ENCODE measurements at regions not wholly inside any gene's neighbourhood (a gene's known extent, or its start where the extent isn't known, plus 50 kb on each side); places are given as distances from the start of the nearest gene placed in this dataset.
"Not testable (repeated sequence)": the region's sequence is repeated elsewhere in the genome, so short reads cannot be mapped to it uniquely, and the experiment has no call there.

- no peak for DNase-seq
Measured at GRCh38 chr4:83213640-83214039, 71.0 kb downstream of the COQ2 start.

GRCh38 chr4:83212041-83212851, 72.4 kb downstream of the COQ2 start:
- peak; percentile 90 for DNase-seq

GRCh38 chr4:83209419-83209818, 75.2 kb downstream of the COQ2 start:
- no peak for DNase-seq

GRCh38 chr4:83208371-83209365, 75.9 kb downstream of the COQ2 start:
- DNase-seq, result no peak

- no peak for DNase-seq
Measured at GRCh38 chr4:83207497-83208101, 77.0 kb downstream of the COQ2 start.

GRCh38 chr4:83205760-83206159, 78.8 kb downstream of the COQ2 start:
- DNase-seq, result no peak

GRCh38 chr4:83204731-83205130, 79.9 kb downstream of the COQ2 start:
- no peak for DNase-seq

- DNase-seq, result no peak
Measured at GRCh38 chr4:83201761-83202160, 82.8 kb downstream of the COQ2 start.

GRCh38 chr4:83197555-83198235, 83.2 kb upstream of the PLAC8 start:
- no peak for DNase-seq

- no peak for DNase-seq
Measured at GRCh38 chr4:83196921-83197320, 82.4 kb upstream of the PLAC8 start.

GRCh38 chr4:83195269-83195668, 80.7 kb upstream of the PLAC8 start:
- DNase-seq, result no peak

GRCh38 chr4:83194588-83194987, 80.1 kb upstream of the PLAC8 start:
- not testable (repeated sequence) for DNase-seq

- no peak for DNase-seq
Measured at GRCh38 chr4:83192634-83193033, 78.1 kb upstream of the PLAC8 start.

- no peak for DNase-seq
Measured at GRCh38 chr4:83191026-83191425, 76.5 kb upstream of the PLAC8 start.

GRCh38 chr4:83189631-83190136, 75.2 kb upstream of the PLAC8 start:
- no peak for DNase-seq

- DNase-seq, result no peak
Measured at GRCh38 chr4:83180431-83180968, 66.0 kb upstream of the PLAC8 start.

GRCh38 chr4:83179205-83179604, 64.7 kb upstream of the PLAC8 start:
- no peak for DNase-seq

GRCh38 chr4:83178029-83178428, 63.5 kb upstream of the PLAC8 start:
- DNase-seq, result no peak

GRCh38 chr4:83177182-83177581, 62.7 kb upstream of the PLAC8 start:
- DNase-seq, result no peak

GRCh38 chr4:83174844-83175414, 60.4 kb upstream of the PLAC8 start:
- DNase-seq, result no peak

GRCh38 chr4:83172371-83172770, 57.8 kb upstream of the PLAC8 start:
- DNase-seq, result no peak

Measured in CD4-positive, alpha-beta T cell treated with Interleukin-21 for 1 hour (primary cell).